ENCODE measurements at regions not wholly inside any gene's neighbourhood (a gene's known extent, or its start where the extent isn't known, plus 50 kb on each side); places are given as distances from the start of the nearest gene placed in this dataset.

DNA sequence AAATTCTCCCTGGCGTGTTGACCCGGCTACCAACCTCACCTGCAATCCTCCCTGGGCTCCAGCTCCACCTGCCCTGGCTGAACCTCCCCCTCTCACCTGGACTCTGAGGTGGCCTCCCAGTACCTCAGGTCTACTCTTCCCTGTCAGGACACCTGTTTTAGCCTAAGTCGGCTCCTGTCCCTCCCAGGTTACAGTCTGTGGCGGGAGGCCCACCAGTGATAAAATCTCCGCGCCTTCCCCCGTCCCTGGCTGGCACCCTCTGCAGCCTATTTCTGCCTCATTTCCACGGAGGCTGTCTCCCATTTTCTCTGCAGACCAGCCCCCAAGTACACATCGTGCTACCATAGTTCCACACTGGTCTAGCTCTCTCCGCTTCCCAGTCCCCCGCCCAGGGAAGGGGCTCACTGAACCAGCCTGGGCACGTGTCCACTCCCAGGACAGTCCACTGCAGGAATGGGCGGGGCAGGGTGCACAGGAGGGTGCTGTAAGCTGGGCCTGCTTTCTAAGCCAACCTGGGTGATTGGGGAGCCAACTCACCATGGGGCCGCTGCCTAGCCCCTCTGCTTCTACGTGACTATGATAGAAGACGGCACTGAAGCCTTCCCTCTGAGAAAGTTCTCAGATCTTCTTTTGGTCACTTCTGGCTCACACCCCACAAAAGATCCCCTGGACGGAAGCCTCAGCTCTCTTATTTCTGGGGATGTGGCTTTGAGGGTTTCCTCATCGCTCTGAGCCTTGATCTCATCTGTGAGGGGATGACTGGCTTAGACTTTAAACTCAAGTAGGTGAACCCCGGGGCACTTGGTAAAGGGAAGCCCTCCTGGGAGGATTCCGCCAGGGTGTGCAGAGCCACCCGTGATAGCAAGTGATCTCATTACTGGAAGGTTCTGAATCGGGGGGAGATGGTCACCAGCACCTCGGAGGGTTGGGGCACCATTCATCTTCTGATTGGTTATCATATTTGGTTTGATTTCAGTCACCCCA lies 96.6 kb downstream of the NSMCE3 start:
- in situ Hi-C loops (cut with HindIII; ENCODE audit: low pct_unique_long_range_greater_than_20kb, low sequenced_read_pairs) (no loop called here), intact Hi-C loops (cut with micrococcal nuclease; ENCODE audit: unreplicated experiment) (no loop called here)
- Histone ChIP-seq H3K27me3 (ENCODE audit: control insufficient read depth, insufficient read depth, low read length) (peaks cover 2% of the 10 kb centered on the region; the same call in 1 of the 2 replicates), H3K27ac (ENCODE audit: low read length) (no peak overlapping the region), H3K36me3 (ENCODE audit: control insufficient read depth, insufficient read depth, low read length) (no peaks in the 10 kb centered on the region), H3K9me3 (ENCODE audit: control insufficient read depth, insufficient read depth, low read depth, low read length) (no peaks in the 10 kb centered on the region), H3K4me1 (ENCODE audit: control insufficient read depth, insufficient read depth, low read length) (no peaks in the 10 kb centered on the region), H3K4me3 (ENCODE audit: low read depth in 2 of 2, low read length in 2 of 2) (no peak overlapping the region)
- TF ChIP-seq, protein P1, sequence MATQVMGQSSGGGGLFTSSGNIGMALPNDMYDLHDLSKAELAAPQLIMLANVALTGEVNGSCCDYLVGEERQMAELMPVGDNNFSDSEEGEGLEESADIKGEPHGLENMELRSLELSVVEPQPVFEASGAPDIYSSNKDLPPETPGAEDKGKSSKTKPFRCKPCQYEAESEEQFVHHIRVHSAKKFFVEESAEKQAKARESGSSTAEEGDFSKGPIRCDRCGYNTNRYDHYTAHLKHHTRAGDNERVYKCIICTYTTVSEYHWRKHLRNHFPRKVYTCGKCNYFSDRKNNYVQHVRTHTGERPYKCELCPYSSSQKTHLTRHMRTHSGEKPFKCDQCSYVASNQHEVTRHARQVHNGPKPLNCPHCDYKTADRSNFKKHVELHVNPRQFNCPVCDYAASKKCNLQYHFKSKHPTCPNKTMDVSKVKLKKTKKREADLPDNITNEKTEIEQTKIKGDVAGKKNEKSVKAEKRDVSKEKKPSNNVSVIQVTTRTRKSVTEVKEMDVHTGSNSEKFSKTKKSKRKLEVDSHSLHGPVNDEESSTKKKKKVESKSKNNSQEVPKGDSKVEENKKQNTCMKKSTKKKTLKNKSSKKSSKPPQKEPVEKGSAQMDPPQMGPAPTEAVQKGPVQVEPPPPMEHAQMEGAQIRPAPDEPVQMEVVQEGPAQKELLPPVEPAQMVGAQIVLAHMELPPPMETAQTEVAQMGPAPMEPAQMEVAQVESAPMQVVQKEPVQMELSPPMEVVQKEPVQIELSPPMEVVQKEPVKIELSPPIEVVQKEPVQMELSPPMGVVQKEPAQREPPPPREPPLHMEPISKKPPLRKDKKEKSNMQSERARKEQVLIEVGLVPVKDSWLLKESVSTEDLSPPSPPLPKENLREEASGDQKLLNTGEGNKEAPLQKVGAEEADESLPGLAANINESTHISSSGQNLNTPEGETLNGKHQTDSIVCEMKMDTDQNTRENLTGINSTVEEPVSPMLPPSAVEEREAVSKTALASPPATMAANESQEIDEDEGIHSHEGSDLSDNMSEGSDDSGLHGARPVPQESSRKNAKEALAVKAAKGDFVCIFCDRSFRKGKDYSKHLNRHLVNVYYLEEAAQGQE (IDR thresholded peaks at IDR 0.05; ENCODE audit: insufficient read depth in 1 of 2, low read depth in 2 of 2, low read length in 1 of 2): no peak
- no peak for TF ChIP-seq SIN3A (IDR thresholded peaks at IDR 0.05; ENCODE audit: borderline replicate concordance, insufficient read depth, low read depth, low read length)
- TF ChIP-seq TCF7L2 (IDR thresholded peaks at IDR 0.05; ENCODE audit: low read depth, low read length): no peak
- TF ChIP-seq POLR2AphosphoS5 (IDR thresholded peaks at IDR 0.05; ENCODE audit: low read depth, low read length): no peak
- TF ChIP-seq, protein P2, sequence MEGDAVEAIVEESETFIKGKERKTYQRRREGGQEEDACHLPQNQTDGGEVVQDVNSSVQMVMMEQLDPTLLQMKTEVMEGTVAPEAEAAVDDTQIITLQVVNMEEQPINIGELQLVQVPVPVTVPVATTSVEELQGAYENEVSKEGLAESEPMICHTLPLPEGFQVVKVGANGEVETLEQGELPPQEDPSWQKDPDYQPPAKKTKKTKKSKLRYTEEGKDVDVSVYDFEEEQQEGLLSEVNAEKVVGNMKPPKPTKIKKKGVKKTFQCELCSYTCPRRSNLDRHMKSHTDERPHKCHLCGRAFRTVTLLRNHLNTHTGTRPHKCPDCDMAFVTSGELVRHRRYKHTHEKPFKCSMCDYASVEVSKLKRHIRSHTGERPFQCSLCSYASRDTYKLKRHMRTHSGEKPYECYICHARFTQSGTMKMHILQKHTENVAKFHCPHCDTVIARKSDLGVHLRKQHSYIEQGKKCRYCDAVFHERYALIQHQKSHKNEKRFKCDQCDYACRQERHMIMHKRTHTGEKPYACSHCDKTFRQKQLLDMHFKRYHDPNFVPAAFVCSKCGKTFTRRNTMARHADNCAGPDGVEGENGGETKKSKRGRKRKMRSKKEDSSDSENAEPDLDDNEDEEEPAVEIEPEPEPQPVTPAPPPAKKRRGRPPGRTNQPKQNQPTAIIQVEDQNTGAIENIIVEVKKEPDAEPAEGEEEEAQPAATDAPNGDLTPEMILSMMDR (IDR thresholded peaks at IDR 0.05): no peak
- ATAC-seq (no peak), DNase-seq (ENCODE audit: low read depth, low spot score) (no peak)
- BruUV-seq (replicated peaks): no TSS peak
- ChIA-PET CTCF (no interaction called here), POLR2A (no interaction called here)

DNA sequence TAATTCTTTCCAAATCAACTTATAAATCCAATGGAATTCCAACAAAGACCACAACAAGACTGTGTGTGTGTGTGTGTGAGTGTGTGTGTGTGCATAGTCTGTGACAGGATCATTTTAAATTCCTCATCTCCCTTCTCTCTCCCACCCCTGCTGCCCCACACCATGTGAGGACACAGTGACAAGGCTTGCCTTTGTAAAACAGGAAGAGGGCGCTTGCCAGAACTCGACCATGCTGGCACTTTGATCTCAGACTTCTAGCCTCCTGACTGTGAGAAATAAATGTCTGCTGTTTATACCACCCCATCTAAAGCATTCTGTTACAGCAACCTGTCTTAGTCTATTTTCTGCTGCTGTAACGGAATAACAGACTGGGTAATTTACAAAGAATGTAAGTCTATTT lies 99.1 kb downstream of the NSMCE3 start:
- H3K9me3 ChIP-seq (ENCODE audit: control insufficient read depth, insufficient read depth, low read depth, low read length): no peaks in the 10 kb centered on the region
- DNase-seq (ENCODE audit: low read depth, low spot score) (no peak), ATAC-seq (no peak)
- in situ Hi-C loops (cut with HindIII; ENCODE audit: low pct_unique_long_range_greater_than_20kb, low sequenced_read_pairs): no loop called here
- H3K27me3 ChIP-seq (ENCODE audit: control insufficient read depth, insufficient read depth, low read length): peaks cover 2% of the 10 kb centered on the region; the same call in 1 of the 2 replicates
- BruUV-seq (replicated peaks): no TSS peak
- intact Hi-C loops (cut with micrococcal nuclease; ENCODE audit: unreplicated experiment): no loop called here
- CTCF ChIA-PET: no interaction called here
- H3K27ac ChIP-seq (ENCODE audit: low read length): no peak overlapping the region
- H3K36me3 ChIP-seq (ENCODE audit: control insufficient read depth, insufficient read depth, low read length): no peaks in the 10 kb centered on the region
- H3K4me3 ChIP-seq (ENCODE audit: low read depth in 2 of 2, low read length in 2 of 2): no peak overlapping the region
- no peaks in the 10 kb centered on the region for H3K4me1 ChIP-seq (ENCODE audit: control insufficient read depth, insufficient read depth, low read length)
- POLR2A ChIA-PET: no interaction called here
- TF ChIP-seq, protein P2 (IDR thresholded peaks at IDR 0.05): no peak
- no peak for TF ChIP-seq SIN3A (IDR thresholded peaks at IDR 0.05; ENCODE audit: borderline replicate concordance, insufficient read depth, low read depth, low read length)
- TF ChIP-seq POLR2AphosphoS5 (IDR thresholded peaks at IDR 0.05; ENCODE audit: low read depth, low read length): no peak
- no peak for TF ChIP-seq TCF7L2 (IDR thresholded peaks at IDR 0.05; ENCODE audit: low read depth, low read length)
- TF ChIP-seq, protein P1 (IDR thresholded peaks at IDR 0.05; ENCODE audit: insufficient read depth in 1 of 2, low read depth in 2 of 2, low read length in 1 of 2): no peak

Measured in Panc1 (cell line).